Prostate gland (tissue), 2 donors: ENCODE measurements at regions not wholly inside any gene's neighbourhood (a gene's known extent, or its start where the extent isn't known, plus 50 kb on each side); places are given as distances from the start of the nearest gene placed in this dataset.

Source experiments
- DNase-seq: peaks from one replicate; pipeline ENCODE4 v3.0.0-alpha.2; 2019; ENCODE audit warnings: low spot score
- H3K27ac ChIP-seq, 2 donors: fragments of 200-600 bp; sonication (generic); 2 replicates each; pipeline ENCODE4 v1.5.1; 2017 to 2019
- H3K27me3 ChIP-seq: fragments of 200-600 bp; sonication (generic); replicated peaks from 2 replicates; pipeline ENCODE4 v1.5.1; 2019; ENCODE audit not compliant: insufficient read depth
- H3K36me3 ChIP-seq, 2 donors: fragments of 200-600 bp; sonication (generic); 1 replicate in 1 of 2; 2 replicates in 1 of 2; pipeline versions ENCODE4 v1.5.1 to v1.8.1; 2017 to 2019
- H3K4me1 ChIP-seq: fragments of 200-600 bp; sonication (generic); replicated peaks from 2 replicates; pipeline ENCODE4 v1.5.1; 2019
- H3K4me3 ChIP-seq, 2 donors: fragments of 200-600 bp; sonication (generic); 2 replicates each; pipeline ENCODE4 v1.5.1; 2017 to 2019
- H3K9me3 ChIP-seq: fragments of 200-600 bp; sonication (generic); 2 replicates; pipeline ENCODE4 v1.5.1; 2017
- CTCF ChIP-seq, 4 experiments: fragments of 200-600 bp in 2 of 4; fragments of 450-650 bp in 2 of 4; sonication (generic) in 2 of 4; IDR thresholded peaks; 1 replicate in 3 of 4; 2 replicates in 1 of 4; pipeline ENCODE4 v1.5.1; 2016 to 2019; ENCODE audit warnings: antibody characterized with exemption in 4 of 4, mild to moderate bottlenecking in 2 of 4, moderate library complexity in 2 of 4
- POLR2A ChIP-seq: fragments of 450-650 bp; IDR thresholded peaks from one replicate; pipeline ENCODE4 v1.6.1; 2016; ENCODE audit warnings: antibody characterized with exemption, mild to moderate bottlenecking
- POLR2AphosphoS5 ChIP-seq: sonication (generic); formaldehyde crosslinking; IDR thresholded peaks from one replicate; pipeline ENCODE4 v1.6.1; 2017; ENCODE audit warnings: antibody characterized with exemption
- WGBS: methylation state at CpG from one replicate; pipeline ENCODE4 v1.1.5; 2018; 5-methylcytosine and 5-hydroxymethylcytosine counted together
- intact Hi-C: fragments of 100-400 bp; cut with DNase I; formaldehyde crosslinking; loops from one replicate; pipeline ENCODE4 v1.14.2; 2022

- intact Hi-C loops: no loop called here
- TF ChIP-seq POLR2AphosphoS5: no peak
- no peak for TF ChIP-seq POLR2A
- no peak for TF ChIP-seq CTCF (IDR thresholded peaks at IDR 0.05)
- 72% methylated on average over 10 of the region's 10 CpGs for WGBS
- Histone ChIP-seq H3K36me3 (no peaks in the 10 kb centered on the region), H3K9me3 (no peaks in the 10 kb centered on the region), H3K27me3 (no peaks in the 10 kb centered on the region), H3K4me3 (no peak overlapping the region), H3K27ac (no peak overlapping the region), H3K4me1 (no peaks in the 10 kb centered on the region)
- DNase-seq: no peak
Observed at GRCh38 chr13:111597191-111597611, 276.8 kb downstream of the TEX29 start.

- TF ChIP-seq POLR2A (no peak), CTCF (IDR thresholded peaks at IDR 0.05) (no peak), POLR2AphosphoS5 (no peak)
- 81% methylated on average over 12 of the region's 12 CpGs for WGBS
- intact Hi-C loops: no loop called here
Observed at GRCh38 chr13:111597618-111598017, 277.2 kb downstream of the TEX29 start.

GRCh38 chr13:111598747-111599146 is 278.3 kb downstream of the TEX29 start:
- Histone ChIP-seq H3K9me3 (no peaks in the 10 kb centered on the region), H3K36me3 (no peaks in the 10 kb centered on the region), H3K4me1 (no peaks in the 10 kb centered on the region), H3K4me3 (no peak overlapping the region), H3K27ac (no peak overlapping the region), H3K27me3 (no peaks in the 10 kb centered on the region)
- TF ChIP-seq POLR2A (no peak), CTCF (IDR thresholded peaks at IDR 0.05) (no peak), POLR2AphosphoS5 (no peak)
- no peak for DNase-seq
- intact Hi-C loops: no loop called here
- 57% methylated on average over 7 of the region's 7 CpGs for WGBS

More at GRCh38 chr13:111597618-111598017, 277.2 kb downstream of the TEX29 start:
- Histone ChIP-seq H3K27ac (no peak overlapping the region), H3K36me3 (no peaks in the 10 kb centered on the region), H3K4me3 (no peak overlapping the region), H3K4me1 (no peaks in the 10 kb centered on the region), H3K9me3 (no peaks in the 10 kb centered on the region), H3K27me3 (no peaks in the 10 kb centered on the region)
- no peak for DNase-seq

- H3K27ac ChIP-seq: no peak overlapping the region
- 91% methylated on average over 9 of the region's 9 CpGs for WGBS
- H3K9me3 ChIP-seq: no peaks in the 10 kb centered on the region
- no peak overlapping the region for H3K4me3 ChIP-seq
- H3K27me3 ChIP-seq: no peaks in the 10 kb centered on the region
- no peak for TF ChIP-seq CTCF (IDR thresholded peaks at IDR 0.05)
- intact Hi-C loops: no loop called here
- no peaks in the 10 kb centered on the region for H3K4me1 ChIP-seq
- DNase-seq: no peak
- H3K36me3 ChIP-seq: no peaks in the 10 kb centered on the region
Observed at GRCh38 chr13:111599791-111600190, 279.3 kb downstream of the TEX29 start.

GRCh38 chr13:111602874-111603273 is 282.4 kb downstream of the TEX29 start:
- Histone ChIP-seq H3K27me3 (no peaks in the 10 kb centered on the region), H3K27ac (no peak overlapping the region), H3K9me3 (no peaks in the 10 kb centered on the region), H3K4me3 (no peak overlapping the region), H3K36me3 (no peaks in the 10 kb centered on the region), H3K4me1 (no peaks in the 10 kb centered on the region)
- 94% methylated on average over 21 of the region's 21 CpGs for WGBS
- no peak for TF ChIP-seq CTCF (IDR thresholded peaks at IDR 0.05)
- no peak for TF ChIP-seq POLR2A
- no peak for TF ChIP-seq POLR2AphosphoS5
- DNase-seq: no peak
- intact Hi-C loops: no loop called here
